Caki2 (cell line): ENCODE measurements at regions not wholly inside any gene's neighbourhood (a gene's known extent, or its start where the extent isn't known, plus 50 kb on each side); places are given as distances from the start of the nearest gene placed in this dataset.

ENCODE experiments used
- DNase-seq: peaks from one replicate; pipeline ENCODE4 v3.0.0-alpha.2; 2015; ENCODE audit warnings: low read depth
- in situ Hi-C: cut with HindIII; loops from 2 replicates; pipeline ENCODE4 v1.10.0; 2016; ENCODE audit warnings: low sequenced_read_pairs, low pct_unique_long_range_greater_than_20kb, mixed read lengths

- in situ Hi-C loops = no loop called here
- DNase-seq = no peak
Observed at GRCh38 chr6:167660424-167660823, 166.3 kb upstream of the AFDN start.

- in situ Hi-C loops = no loop called here
- DNase-seq = no peak
Observed at GRCh38 chr6:167660944-167661551, 165.7 kb upstream of the AFDN start.

- in situ Hi-C loops = no loop called here
- DNase-seq = no peak
Observed at GRCh38 chr6:167661552-167662044, 165.1 kb upstream of the AFDN start.

GRCh38 chr6:167662075-167662880 is 164.4 kb upstream of the AFDN start:
- in situ Hi-C loops = no loop called here
- no peak for DNase-seq

GRCh38 chr6:167662881-167663205 is 163.9 kb upstream of the AFDN start:
- no peak for DNase-seq
- in situ Hi-C loops = no loop called here

GRCh38 chr6:167663316-167663715 is 163.4 kb upstream of the AFDN start:
- DNase-seq = no peak
- in situ Hi-C loops = no loop called here

GRCh38 chr6:167663784-167664443 is 162.8 kb upstream of the AFDN start:
- DNase-seq = no peak
- in situ Hi-C loops = no loop called here

GRCh38 chr6:167664678-167665660 is 161.7 kb upstream of the AFDN start:
- no peak for DNase-seq
- in situ Hi-C loops = no loop called here

GRCh38 chr6:167665698-167666330 is 160.9 kb upstream of the AFDN start:
- in situ Hi-C loops = no loop called here
- DNase-seq = no peak

GRCh38 chr6:167666571-167667203 is 160.0 kb upstream of the AFDN start:
- in situ Hi-C loops = no loop called here
- no peak for DNase-seq

- in situ Hi-C loops = no loop called here
- no peak for DNase-seq
Observed at GRCh38 chr6:167667204-167668018, 159.3 kb upstream of the AFDN start.

GRCh38 chr6:167668019-167668753 is 158.5 kb upstream of the AFDN start:
- in situ Hi-C loops = no loop called here
- no peak for DNase-seq

GRCh38 chr6:167668754-167669552 is 157.8 kb upstream of the AFDN start:
- in situ Hi-C loops = no loop called here
- no peak for DNase-seq

GRCh38 chr6:167669553-167669849 is 157.2 kb upstream of the AFDN start:
- DNase-seq = no peak
- in situ Hi-C loops = no loop called here

GRCh38 chr6:167669870-167670802 is 156.6 kb upstream of the AFDN start:
- in situ Hi-C loops = no loop called here
- no peak for DNase-seq
